Endothelial cell of umbilical vein (primary cell): ENCODE measurements at regions not wholly inside any gene's neighbourhood (a gene's known extent, or its start where the extent isn't known, plus 50 kb on each side); places are given as distances from the start of the nearest gene placed in this dataset.

ENCODE experiments used
- BruUV-seq: library from RNA; stranded (reverse); fragments of 400-500 nt; replicated peaks from 2 replicates; lab custom pipeline; 2021; lab: Mats Ljungman, UMichigan
- CTCF ChIA-PET: fragments of 300-600, 350-600 bp; sonication (Branson Sonifier 250); formaldehyde crosslinking; loops from one replicate; lab custom pipeline; 2021; ENCODE audit warnings: antibody characterized with exemption, inconsistent platforms; lab: Charles Lee
- POLR2A ChIA-PET: fragments of 300-600, 350-600 bp; sonication (Branson Sonifier 250); formaldehyde crosslinking; loops from one replicate; lab custom pipeline; 2021; ENCODE audit warnings: antibody characterized with exemption, inconsistent platforms; lab: Charles Lee
- DNase-seq: peaks from one replicate; pipeline ENCODE4 v3.0.0-alpha.2; 2011; ENCODE audit warnings: low read depth, low spot score
- FAIRE-seq: peaks from 2 replicates; lab custom pipeline; 2011; peaks lifted over from hg19 to GRCh38; lab: Jason Lieb, UNC
- H2AFZ ChIP-seq: 2 replicates; pipeline ENCODE4 v1.6.0; 2012; ENCODE audit warnings: low read depth, low read length, control low read depth, inconsistent platforms
- H3K27ac ChIP-seq: 2 replicates; pipeline ENCODE4 v1.5.1; 2011; ENCODE audit warnings: low read depth, mild to moderate bottlenecking, control low read depth, low read length, moderate library complexity; ENCODE audit not compliant: insufficient read depth
- H3K27me3 ChIP-seq, 2 experiments: 2 replicates each; pipeline versions ENCODE4 v1.6.0 to v1.6.1; 2011; ENCODE audit warnings: low read length in 2 of 2, mixed read lengths in 1 of 2; ENCODE audit not compliant: control insufficient read depth in 2 of 2, insufficient read depth in 2 of 2
- H3K36me3 ChIP-seq, 2 experiments: 2 replicates in 1 of 2; 3 replicates in 1 of 2; pipeline ENCODE4 v1.5.1; 2011; ENCODE audit warnings: low read length in 2 of 2, mild to moderate bottlenecking in 1 of 2, moderate library complexity in 1 of 2; ENCODE audit not compliant: control insufficient read depth in 2 of 2, insufficient read depth in 2 of 2; ENCODE audit errors: extremely low read depth in 1 of 2
- H3K4me1 ChIP-seq: 3 replicates; pipeline ENCODE4 v1.5.1; 2011; ENCODE audit warnings: mild to moderate bottlenecking, low read length; ENCODE audit not compliant: control insufficient read depth, insufficient read depth; ENCODE audit errors: extremely low read depth
- H3K4me2 ChIP-seq: 2 replicates; pipeline ENCODE4 v1.6.1; 2011; ENCODE audit warnings: low read length, control low read depth, mixed read lengths; ENCODE audit not compliant: insufficient read depth
- H3K4me3 ChIP-seq, 3 experiments: fragments of 200-600 bp in 1 of 3; sonication (generic), shearing (Covaris generic) in 1 of 3; replicated peaks in 1 of 3; 2 replicates each; pipeline ENCODE4 v1.5.1; 2011 to 2016; ENCODE audit warnings: control low read depth in 3 of 3, low read length in 3 of 3, mild to moderate bottlenecking in 2 of 3, inconsistent platforms in 1 of 3, low read depth in 1 of 3, moderate library complexity in 1 of 3; ENCODE audit not compliant: insufficient read depth in 1 of 3
- H3K79me2 ChIP-seq: 2 replicates; pipeline ENCODE4 v1.6.0; 2012; ENCODE audit warnings: low read length, inconsistent platforms; ENCODE audit not compliant: control insufficient read depth, insufficient read depth
- H3K9ac ChIP-seq: replicated peaks from 2 replicates; pipeline ENCODE3; 2011; ENCODE audit warnings: low read length, control low read depth; ENCODE audit not compliant: insufficient read depth; ENCODE audit errors: extremely low read depth
- H3K9me1 ChIP-seq: replicated peaks from 3 replicates; pipeline ENCODE4 v1.6.0; 2011; ENCODE audit warnings: mild to moderate bottlenecking, low read length; ENCODE audit not compliant: control insufficient read depth, insufficient read depth; ENCODE audit errors: extremely low read depth
- H3K9me3 ChIP-seq: replicated peaks from 2 replicates; pipeline ENCODE4 v1.5.1; 2012; ENCODE audit warnings: low read length, inconsistent platforms; ENCODE audit not compliant: control insufficient read depth, insufficient read depth
- H4K20me1 ChIP-seq: replicated peaks from 2 replicates; pipeline ENCODE3; 2011; ENCODE audit warnings: mild to moderate bottlenecking, low read length; ENCODE audit not compliant: control insufficient read depth, insufficient read depth; ENCODE audit errors: extremely low read depth
- CTCF ChIP-seq, 2 donors: IDR thresholded peaks; 1 replicate in 1 of 2; 2 replicates in 1 of 2; pipeline ENCODE4 v1.5.1; 2011; ENCODE audit warnings: low read length in 2 of 2, mild to moderate bottlenecking in 2 of 2, moderate library complexity in 2 of 2, control low read depth in 1 of 2, inconsistent platforms in 1 of 2, low read depth in 1 of 2; ENCODE audit not compliant: insufficient read depth in 1 of 2; ENCODE audit errors: extremely low read depth in 1 of 2
- EZH2 ChIP-seq: IDR thresholded peaks from 2 replicates; pipeline ENCODE4 v1.6.1; 2012; ENCODE audit warnings: borderline replicate concordance, low read depth, mild to moderate bottlenecking, moderate library complexity, low read length, inconsistent platforms; ENCODE audit not compliant: severe bottlenecking
- FOS ChIP-seq: IDR thresholded peaks from 2 replicates; pipeline ENCODE4 v1.6.1; 2011; ENCODE audit warnings: mild to moderate bottlenecking, low read length, moderate library complexity, borderline replicate concordance; ENCODE audit not compliant: insufficient read depth
- GATA2 ChIP-seq: IDR thresholded peaks from 2 replicates; pipeline ENCODE4 v1.7.0; 2011; ENCODE audit warnings: low read depth, mild to moderate bottlenecking, moderate library complexity, mixed read lengths, low read length; ENCODE audit not compliant: insufficient read length, insufficient read depth
- JUN ChIP-seq: IDR thresholded peaks from 2 replicates; pipeline ENCODE4 v1.6.1; 2011; ENCODE audit warnings: borderline replicate concordance, low read depth; ENCODE audit not compliant: insufficient read length, insufficient read depth
- MAX ChIP-seq: IDR thresholded peaks from 2 replicates; pipeline ENCODE4 v1.6.1; 2011; ENCODE audit not compliant: insufficient read depth, insufficient read length
- MYC ChIP-seq: IDR thresholded peaks from one replicate; pipeline ENCODE4 v1.6.1; 2011; ENCODE audit warnings: mild to moderate bottlenecking, low read depth, low read length
- POLR2A ChIP-seq: IDR thresholded peaks from 2 replicates; pipeline ENCODE4 v1.6.1; 2012; ENCODE audit warnings: low read depth, mild to moderate bottlenecking, control low read depth, low read length
- POLR2AphosphoS5 ChIP-seq: IDR thresholded peaks from 2 replicates; pipeline ENCODE4 v1.6.1; 2012; ENCODE audit warnings: low read depth, mild to moderate bottlenecking, control low read depth, low read length, moderate library complexity; ENCODE audit not compliant: insufficient read depth
- dilution Hi-C: fragments of 300-500 bp; cut with MboI; formaldehyde crosslinking; loops from one replicate; pipeline ENCODE4 v1.15.0; 2019; ENCODE audit warnings: low sequenced_read_pairs; ENCODE audit not compliant: extremely low pct_ligation_motif_present
- intact Hi-C: fragments of 100-400 bp; cut with micrococcal nuclease; formaldehyde crosslinking; loops from one replicate; pipeline ENCODE4 v1.10.0; 2022

GRCh38 chr3:13240928-13241618, 167.8 kb upstream of the IQSEC1 start:
- no peaks in the 10 kb centered on the region for H3K36me3 ChIP-seq
- DNase-seq, result no peak
- CTCF ChIA-PET, result no interaction called here
- no peak overlapping the region for H3K4me2 ChIP-seq
- H3K9ac ChIP-seq, result no peak overlapping the region
- TF ChIP-seq MAX (no peak), POLR2AphosphoS5 (no peak), FOS (no peak), GATA2 (no peak), MYC (no peak), EZH2 (no peak), JUN (no peak), POLR2A (no peak)
- H3K4me1 ChIP-seq, result no peaks in the 10 kb centered on the region
- H3K9me3 ChIP-seq, result no peaks in the 10 kb centered on the region
- intact Hi-C loops (no loop called here), dilution Hi-C loops (no loop called here)
- POLR2A ChIA-PET, result no interaction called here
- no TSS peak for BruUV-seq
- no peak overlapping the region for H3K27ac ChIP-seq
- H2AFZ ChIP-seq, result no peak overlapping the region
- no peaks in the 10 kb centered on the region for H3K27me3 ChIP-seq
- H3K79me2 ChIP-seq, result no peaks in the 10 kb centered on the region
- no peak for FAIRE-seq
- H3K4me3 ChIP-seq, result no peak overlapping the region
- no peaks in the 10 kb centered on the region for H4K20me1 ChIP-seq
- H3K9me1 ChIP-seq, result no peaks in the 10 kb centered on the region

GRCh38 chr3:13239467-13239760, 166.2 kb upstream of the IQSEC1 start:
- Histone ChIP-seq H3K9ac (no peak overlapping the region), H3K36me3 (no peaks in the 10 kb centered on the region), H3K27ac (no peak overlapping the region), H2AFZ (no peak overlapping the region), H3K9me3 (no peaks in the 10 kb centered on the region), H3K4me1 (no peaks in the 10 kb centered on the region), H3K4me2 (no peak overlapping the region), H3K79me2 (no peaks in the 10 kb centered on the region), H3K9me1 (no peaks in the 10 kb centered on the region), H3K4me3 (no peak overlapping the region), H4K20me1 (no peaks in the 10 kb centered on the region), H3K27me3 (no peaks in the 10 kb centered on the region)
- ChIA-PET CTCF (no interaction called here), POLR2A (no interaction called here)
- DNase-seq, result no peak
- dilution Hi-C loops, result no loop called here
- TF ChIP-seq MAX (no peak), EZH2 (no peak), JUN (no peak), POLR2AphosphoS5 (no peak), POLR2A (no peak), MYC (no peak), CTCF (IDR thresholded peaks at IDR 0.05; ENCODE audit: extremely low read depth in 1 of 2, insufficient read depth in 1 of 2, low read depth in 1 of 2, low read length in 2 of 2) (no peak), GATA2 (no peak), FOS (no peak)
- FAIRE-seq, result no peak
- intact Hi-C loops, result no loop called here
- no TSS peak for BruUV-seq
